H1 (cell line): ENCODE measurements at regions not wholly inside any gene's neighbourhood (a gene's known extent, or its start where the extent isn't known, plus 50 kb on each side); places are given as distances from the start of the nearest gene placed in this dataset.

Experiments used
- ATF2 ChIP-seq: IDR thresholded peaks from 2 replicates; pipeline ENCODE4 v1.6.1; 2012; ENCODE audit warnings: low read length, inconsistent platforms
- JUN ChIP-seq: IDR thresholded peaks from 2 replicates; pipeline ENCODE4 v1.6.1; 2011; ENCODE audit warnings: low read depth, mild to moderate bottlenecking, improper control_type of control experiment, low read length
- MAFK ChIP-seq: IDR thresholded peaks from 2 replicates; pipeline ENCODE4 v1.6.1; 2012; ENCODE audit warnings: low read depth, mild to moderate bottlenecking, improper control_type of control experiment, low read length
- PHF8 ChIP-seq: fragments of 200-600 bp; sonication (generic); conservative IDR thresholded peaks from 2 replicates; pipeline ENCODE4 v1.7.1; 2012; ENCODE audit warnings: low read depth, mild to moderate bottlenecking, inconsistent platforms, low read length, moderate library complexity

- no peak for TF ChIP-seq ATF2
- no peak for TF ChIP-seq JUN
- TF ChIP-seq MAFK = no peak
- TF ChIP-seq PHF8 = no peak
These were observed 288.3 kb upstream of the MPDZ start (continued) for GRCh38 chr9:13567833-13568232.
